K562 (cell line): ENCODE measurements at regions not wholly inside any gene's neighbourhood (a gene's known extent, or its start where the extent isn't known, plus 50 kb on each side); places are given as distances from the start of the nearest gene placed in this dataset.

Experiments
- NRF1 ChIP-seq, 2 experiments: fragments of 450-650 bp; IDR thresholded peaks in 1 of 2; conservative IDR thresholded peaks in 1 of 2; 2 replicates each; pipeline ENCODE4 v1.6.1; 2014; ENCODE audit warnings: mild to moderate bottlenecking in 2 of 2
- SIX5 ChIP-seq, 2 experiments: IDR thresholded peaks; 2 replicates each; pipeline ENCODE4 v1.6.1; 2011; ENCODE audit warnings: low read length in 2 of 2, borderline replicate concordance in 1 of 2, low read depth in 1 of 2, mild to moderate bottlenecking in 1 of 2, moderate library complexity in 1 of 2; ENCODE audit not compliant: insufficient read depth in 1 of 2
- TF ChIP-seq, protein P1 (sequence below): fragments of 450-650 bp; IDR thresholded peaks from 2 replicates; pipeline ENCODE4 v1.6.1; 2017; ENCODE audit warnings: antibody characterized with exemption, mild to moderate bottlenecking

DNA sequence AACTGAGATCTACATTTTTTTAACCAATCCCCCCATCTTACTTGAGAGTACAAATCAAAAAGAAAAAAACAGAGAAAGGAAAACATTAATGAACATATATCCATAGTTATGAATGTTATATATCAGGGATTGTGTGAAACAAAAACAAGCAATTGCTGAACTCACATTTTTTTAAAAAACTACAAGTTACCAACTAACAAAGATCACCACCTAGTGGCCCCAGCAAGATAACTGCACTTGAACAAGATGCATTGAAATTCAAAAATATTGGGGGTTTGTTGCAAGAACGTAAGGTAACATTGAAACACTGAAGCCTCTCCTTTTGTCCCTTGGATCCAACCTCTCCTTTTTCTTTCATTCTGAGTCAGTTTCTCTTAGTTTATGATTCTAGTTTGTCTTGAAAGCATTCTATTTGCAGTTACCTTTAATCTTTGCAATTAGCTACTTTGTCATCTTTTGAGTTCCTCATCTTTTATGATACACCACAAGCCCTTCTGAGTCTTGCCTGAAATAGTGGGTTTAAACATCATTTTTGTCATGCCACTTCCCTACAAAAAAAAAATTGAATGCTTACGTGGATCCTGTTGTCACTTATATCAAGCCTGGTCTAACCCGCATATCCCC, 87.3 kb upstream of the TES start:
- TF ChIP-seq, protein P1, sequence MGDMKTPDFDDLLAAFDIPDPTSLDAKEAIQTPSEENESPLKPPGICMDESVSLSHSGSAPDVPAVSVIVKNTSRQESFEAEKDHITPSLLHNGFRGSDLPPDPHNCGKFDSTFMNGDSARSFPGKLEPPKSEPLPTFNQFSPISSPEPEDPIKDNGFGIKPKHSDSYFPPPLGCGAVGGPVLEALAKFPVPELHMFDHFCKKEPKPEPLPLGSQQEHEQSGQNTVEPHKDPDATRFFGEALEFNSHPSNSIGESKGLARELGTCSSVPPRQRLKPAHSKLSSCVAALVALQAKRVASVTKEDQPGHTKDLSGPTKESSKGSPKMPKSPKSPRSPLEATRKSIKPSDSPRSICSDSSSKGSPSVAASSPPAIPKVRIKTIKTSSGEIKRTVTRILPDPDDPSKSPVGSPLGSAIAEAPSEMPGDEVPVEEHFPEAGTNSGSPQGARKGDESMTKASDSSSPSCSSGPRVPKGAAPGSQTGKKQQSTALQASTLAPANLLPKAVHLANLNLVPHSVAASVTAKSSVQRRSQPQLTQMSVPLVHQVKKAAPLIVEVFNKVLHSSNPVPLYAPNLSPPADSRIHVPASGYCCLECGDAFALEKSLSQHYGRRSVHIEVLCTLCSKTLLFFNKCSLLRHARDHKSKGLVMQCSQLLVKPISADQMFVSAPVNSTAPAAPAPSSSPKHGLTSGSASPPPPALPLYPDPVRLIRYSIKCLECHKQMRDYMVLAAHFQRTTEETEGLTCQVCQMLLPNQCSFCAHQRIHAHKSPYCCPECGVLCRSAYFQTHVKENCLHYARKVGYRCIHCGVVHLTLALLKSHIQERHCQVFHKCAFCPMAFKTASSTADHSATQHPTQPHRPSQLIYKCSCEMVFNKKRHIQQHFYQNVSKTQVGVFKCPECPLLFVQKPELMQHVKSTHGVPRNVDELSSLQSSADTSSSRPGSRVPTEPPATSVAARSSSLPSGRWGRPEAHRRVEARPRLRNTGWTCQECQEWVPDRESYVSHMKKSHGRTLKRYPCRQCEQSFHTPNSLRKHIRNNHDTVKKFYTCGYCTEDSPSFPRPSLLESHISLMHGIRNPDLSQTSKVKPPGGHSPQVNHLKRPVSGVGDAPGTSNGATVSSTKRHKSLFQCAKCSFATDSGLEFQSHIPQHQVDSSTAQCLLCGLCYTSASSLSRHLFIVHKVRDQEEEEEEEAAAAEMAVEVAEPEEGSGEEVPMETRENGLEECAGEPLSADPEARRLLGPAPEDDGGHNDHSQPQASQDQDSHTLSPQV: no peak
- TF ChIP-seq NRF1 (conservative IDR thresholded peaks at IDR 0.05 in 1 of 2, IDR thresholded peaks at IDR 0.05 in 1 of 2) (no peak), SIX5 (IDR thresholded peaks at IDR 0.05; ENCODE audit: borderline replicate concordance in 1 of 2, insufficient read depth in 1 of 2, low read depth in 1 of 2, low read length in 2 of 2) (no peak)
